ENCODE measurements at regions not wholly inside any gene's neighbourhood (a gene's known extent, or its start where the extent isn't known, plus 50 kb on each side); places are given as distances from the start of the nearest gene placed in this dataset.
"Not testable (repeated sequence)": the region's sequence is repeated elsewhere in the genome, so short reads cannot be mapped to it uniquely, and the experiment has no call there.

DNA sequence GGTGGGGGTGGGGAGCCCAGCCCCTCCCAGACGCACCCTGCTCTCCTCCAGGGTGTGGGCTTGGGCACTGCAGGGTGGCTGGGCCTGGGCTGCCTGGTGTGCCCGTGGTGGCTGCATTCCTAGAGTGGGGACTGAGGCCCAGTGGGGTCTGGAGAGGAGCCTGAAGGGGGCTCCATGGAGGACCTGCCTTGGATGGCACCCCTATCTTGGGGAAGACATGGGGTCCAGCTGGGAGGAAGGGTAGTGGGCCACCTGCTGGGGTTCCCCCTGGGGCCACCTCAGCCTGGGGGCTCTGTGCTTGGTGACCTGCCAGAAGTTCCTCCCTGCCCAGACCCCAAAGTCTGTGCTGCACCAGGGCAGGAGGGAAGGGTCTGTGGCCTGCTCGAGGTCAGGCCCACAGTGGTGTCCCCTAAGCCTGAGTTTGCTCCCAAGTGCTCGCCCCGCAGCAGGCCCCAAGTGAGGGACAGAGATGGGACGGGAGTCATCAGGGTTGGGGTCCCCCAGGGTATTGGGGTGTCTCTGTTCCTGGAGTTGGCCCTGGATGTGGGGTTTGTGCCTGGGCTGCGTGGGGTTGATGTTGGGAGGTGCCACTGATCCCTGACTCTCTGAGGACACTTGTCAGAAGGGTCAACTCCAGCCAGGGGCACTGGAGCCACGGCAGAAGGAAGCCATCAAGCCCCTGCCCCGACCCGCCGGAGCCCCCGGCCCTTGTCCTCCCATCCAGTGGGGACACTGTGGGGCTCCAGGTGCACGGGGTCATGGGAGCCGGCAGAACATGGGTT lies 382.9 kb downstream of the TMEM121 start:
- no peak for FAIRE-seq

GRCh38 chr14:105909828-105910120 lies 383.4 kb downstream of the TMEM121 start:
- FAIRE-seq, result not testable (repeated sequence)

- no peak for FAIRE-seq
These were observed 384.0 kb downstream of the TMEM121 start for GRCh38 chr14:105910426-105910825.

GRCh38 chr14:105911006-105911847 lies 384.8 kb downstream of the TMEM121 start:
- no peak for FAIRE-seq

DNA sequence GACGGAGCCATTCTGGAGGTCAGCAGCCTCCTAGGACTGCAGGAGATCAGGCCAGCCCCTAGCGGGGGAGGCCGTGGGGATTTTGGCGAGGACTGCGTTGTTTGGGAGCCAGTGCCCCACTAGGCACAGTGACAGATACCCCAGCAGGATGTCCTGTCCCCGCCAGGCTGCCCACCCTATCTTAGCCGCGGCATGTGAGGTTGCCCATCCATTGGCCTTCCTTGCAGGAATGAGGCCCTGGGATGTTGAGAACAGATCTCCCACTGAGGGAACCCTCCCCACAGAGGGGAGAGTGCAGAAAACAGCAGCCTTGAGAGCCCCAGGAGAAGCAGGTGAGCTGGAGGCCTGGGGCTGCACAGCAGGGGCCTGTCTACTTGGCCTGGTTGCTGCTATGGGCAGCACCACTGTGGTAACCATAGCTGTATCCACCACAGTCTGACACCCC lies 385.5 kb downstream of the TMEM121 start:
- FAIRE-seq, result not testable (repeated sequence)

DNA sequence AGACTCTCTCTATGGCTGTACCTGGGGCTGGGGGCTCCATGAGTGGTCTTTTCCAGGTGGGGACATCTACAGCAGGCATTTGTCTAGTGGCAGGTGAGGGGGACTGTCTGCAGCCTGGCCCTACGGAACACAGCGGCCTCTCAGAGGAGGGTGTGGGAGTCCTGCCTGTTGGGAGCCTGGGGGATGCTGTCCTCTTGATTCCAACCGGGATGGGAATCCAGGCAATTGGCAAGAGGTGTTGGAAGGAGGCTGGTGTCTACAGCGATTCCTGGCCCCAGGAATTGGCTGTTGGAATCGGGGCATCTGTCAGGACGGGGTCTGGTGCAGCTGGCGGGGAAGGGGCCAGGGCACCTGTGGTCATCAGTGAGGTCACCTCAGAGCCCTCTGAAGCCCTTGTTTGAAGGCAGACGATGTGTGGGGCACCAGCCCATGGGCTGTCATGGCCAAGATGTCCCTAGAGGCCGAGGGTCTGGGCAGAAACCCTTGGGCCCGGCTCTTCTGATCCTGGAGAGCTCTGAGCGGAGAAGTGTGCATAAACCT lies 386.3 kb downstream of the TMEM121 start:
- no peak for FAIRE-seq

DNA sequence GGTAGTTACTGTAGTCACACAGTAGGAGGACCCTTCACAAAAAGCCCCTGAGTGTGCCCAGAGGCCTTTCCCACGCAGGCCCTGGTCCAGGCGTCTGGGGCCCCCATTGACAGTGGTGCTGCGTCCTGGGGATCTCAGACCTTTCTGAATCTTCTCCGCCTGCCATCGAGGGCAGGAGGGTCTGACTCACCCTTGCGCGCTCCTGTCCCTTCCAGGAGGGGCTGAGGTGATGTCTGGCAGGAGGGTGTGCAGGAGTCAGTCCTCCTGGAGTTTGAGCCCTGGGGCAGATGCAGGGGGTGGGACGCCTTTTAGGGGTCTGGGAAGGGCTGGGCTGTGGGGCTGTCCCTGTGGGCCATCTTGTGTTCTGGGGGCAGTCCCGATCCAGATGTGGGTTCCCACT lies 386.8 kb downstream of the TMEM121 start:
- FAIRE-seq, result no peak

GRCh38 chr14:105913861-105914260 lies 387.5 kb downstream of the TMEM121 start:
- FAIRE-seq, result no peak

GRCh38 chr14:105914281-105914680 lies 387.9 kb downstream of the TMEM121 start:
- FAIRE-seq, result not testable (repeated sequence)

DNA sequence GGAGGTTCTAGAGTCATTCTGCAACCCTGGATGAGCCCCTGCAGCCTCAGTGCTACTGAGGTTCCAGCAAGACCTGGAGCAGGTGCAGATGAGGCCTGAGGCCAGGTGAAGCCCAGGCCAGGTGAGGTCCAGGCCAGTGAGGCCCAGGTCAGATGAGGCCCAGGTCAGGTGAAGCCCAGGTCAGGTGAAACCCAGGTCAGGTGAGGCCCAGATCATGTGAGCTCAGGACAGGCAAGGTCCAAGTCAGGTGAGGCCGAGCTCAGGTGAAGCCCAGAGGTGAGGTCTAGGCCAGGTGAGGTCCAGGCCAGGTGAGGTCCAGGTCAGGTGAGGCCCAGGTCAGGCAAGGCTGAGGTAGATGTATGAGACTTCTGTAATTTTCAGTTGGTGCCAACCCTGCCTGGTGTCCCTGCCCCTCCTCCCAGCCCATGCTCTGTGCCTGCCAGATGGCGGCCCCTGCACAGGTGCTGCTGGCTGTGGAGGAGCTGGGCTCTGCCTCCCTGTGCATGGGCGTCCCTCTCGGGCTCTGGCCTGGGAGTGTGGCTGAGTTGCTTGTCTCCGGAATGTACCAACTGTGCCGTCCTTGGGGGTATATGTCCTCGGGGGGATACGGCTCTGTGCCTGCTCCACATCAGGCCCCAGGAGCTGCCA lies 388.5 kb downstream of the TMEM121 start:
- no peak for FAIRE-seq

DNA sequence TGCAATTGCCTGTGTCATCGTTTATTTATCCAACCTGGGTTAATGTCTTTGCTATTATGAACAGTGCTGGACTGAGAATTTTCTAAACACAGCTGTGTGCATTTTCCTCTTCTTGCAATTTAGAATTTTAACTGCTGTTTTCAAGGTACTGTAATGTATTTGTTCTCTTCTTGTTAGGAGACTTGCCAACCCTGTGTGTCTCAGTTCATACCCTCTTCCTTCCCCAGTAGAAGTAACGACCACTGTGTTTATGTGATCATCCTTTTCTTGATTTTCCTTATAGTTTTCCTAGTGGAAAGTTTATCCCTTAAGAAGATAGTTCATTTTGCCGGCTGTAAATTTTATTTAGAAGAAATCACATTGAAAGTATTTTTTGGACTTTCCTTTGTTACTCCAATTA lies 389.2 kb downstream of the TMEM121 start:
- not testable (repeated sequence) for FAIRE-seq

DNA sequence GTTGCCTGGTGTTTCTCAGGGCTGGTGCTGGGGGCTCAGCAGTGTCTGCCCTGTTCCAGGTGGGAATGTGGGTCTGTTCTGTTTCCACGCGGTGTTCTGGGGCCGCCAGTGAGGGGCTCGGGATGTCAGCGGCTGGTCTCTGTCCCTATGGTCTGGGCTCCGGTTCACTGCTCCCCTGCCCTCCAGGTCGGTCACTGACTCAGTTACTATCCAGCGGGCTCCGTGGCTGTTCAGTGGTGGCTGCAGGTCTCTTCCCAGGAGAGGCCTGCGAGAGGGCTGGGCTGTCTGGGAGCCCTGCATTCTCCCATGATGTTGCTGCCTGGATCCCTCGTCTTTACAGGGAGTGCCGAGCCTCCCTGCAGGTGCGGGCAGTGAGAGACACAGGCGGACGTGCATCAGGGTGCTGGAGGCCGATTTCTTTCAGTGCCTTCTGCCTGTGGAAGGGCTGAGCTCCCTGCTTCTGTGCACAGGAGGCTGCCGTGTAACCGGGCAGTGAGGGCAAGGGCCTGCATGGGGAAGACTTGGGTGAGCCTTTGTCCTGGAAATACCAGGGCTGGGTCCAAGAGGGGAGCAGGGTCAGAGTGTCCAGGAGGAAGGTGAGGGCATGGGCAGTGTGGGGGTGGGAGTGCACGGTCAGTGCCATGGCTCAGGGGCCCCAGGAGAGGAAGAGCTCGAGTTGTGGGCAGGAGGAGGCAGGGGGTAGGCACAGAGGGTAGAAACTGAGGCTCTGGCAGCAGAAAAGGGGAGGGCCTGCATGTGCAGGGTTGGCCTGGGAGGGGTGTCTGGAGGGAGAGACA lies 391.0 kb downstream of the TMEM121 start:
- not testable (repeated sequence) for FAIRE-seq

GRCh38 chr14:105917933-105918436 lies 391.6 kb downstream of the TMEM121 start:
- FAIRE-seq, result no peak

GRCh38 chr14:105918496-105919262 lies 392.3 kb downstream of the TMEM121 start:
- no peak for FAIRE-seq

DNA sequence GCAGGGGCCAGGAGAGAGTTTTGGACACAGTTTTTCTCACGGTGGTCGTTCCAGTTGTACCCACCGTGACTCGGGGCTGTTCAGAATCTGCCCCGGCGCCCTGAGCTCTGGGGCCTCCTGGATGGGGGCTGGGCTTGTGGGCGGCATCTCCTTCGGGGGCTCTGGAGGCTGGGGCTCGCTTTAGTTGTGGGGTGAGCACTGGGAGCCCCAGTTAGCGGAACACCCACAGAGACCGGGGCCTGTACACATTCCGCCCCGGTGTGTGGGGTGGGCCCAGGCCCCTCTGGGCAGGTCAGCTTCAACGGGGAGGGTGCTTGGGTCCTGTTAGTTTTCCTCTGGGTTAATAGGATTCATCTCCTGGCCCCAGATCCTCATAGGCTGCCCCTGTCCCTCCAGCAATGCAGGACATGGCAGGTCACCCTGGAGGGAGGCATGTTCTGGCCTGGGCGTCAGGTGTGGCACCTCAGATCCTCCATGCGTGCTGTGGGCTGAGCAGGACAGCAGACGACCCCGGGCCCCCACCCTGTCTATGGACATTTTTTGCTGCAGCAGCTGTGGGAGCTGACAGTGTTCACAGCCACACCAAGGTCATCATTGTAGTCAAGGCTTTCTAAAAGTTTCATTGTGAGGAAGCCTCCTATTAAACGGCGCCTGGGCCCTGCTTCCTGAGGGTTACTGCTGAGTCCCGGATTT lies 393.2 kb downstream of the TMEM121 start:
- no peak for FAIRE-seq

DNA sequence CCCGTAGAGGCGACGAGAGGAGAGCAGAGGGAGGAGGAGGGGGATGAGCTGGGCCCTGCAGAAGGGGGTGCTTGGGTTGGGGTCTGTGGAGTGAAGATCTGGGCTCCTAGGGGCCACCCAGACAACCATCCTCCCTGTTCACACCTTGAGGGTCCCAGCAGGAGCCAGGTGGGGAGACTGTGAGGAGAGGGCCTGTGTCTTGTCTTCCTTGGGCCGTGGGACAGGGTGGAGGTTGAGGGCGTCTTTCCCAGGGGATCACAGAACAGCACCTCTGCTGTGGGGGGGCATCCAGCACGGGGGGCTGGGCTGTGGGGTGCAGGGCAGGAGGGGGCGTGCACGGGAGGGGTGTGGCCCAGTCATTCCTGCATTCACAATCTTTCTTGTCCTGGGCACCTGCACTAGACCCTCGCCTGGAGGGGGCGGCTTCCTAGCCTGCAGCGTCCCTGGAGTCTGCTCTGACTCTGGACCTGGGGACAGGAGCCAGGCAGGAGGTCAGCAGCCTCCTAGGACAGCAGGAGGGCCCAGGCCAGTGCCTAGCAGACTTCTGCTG lies 393.8 kb downstream of the TMEM121 start:
- FAIRE-seq, result not testable (repeated sequence)

DNA sequence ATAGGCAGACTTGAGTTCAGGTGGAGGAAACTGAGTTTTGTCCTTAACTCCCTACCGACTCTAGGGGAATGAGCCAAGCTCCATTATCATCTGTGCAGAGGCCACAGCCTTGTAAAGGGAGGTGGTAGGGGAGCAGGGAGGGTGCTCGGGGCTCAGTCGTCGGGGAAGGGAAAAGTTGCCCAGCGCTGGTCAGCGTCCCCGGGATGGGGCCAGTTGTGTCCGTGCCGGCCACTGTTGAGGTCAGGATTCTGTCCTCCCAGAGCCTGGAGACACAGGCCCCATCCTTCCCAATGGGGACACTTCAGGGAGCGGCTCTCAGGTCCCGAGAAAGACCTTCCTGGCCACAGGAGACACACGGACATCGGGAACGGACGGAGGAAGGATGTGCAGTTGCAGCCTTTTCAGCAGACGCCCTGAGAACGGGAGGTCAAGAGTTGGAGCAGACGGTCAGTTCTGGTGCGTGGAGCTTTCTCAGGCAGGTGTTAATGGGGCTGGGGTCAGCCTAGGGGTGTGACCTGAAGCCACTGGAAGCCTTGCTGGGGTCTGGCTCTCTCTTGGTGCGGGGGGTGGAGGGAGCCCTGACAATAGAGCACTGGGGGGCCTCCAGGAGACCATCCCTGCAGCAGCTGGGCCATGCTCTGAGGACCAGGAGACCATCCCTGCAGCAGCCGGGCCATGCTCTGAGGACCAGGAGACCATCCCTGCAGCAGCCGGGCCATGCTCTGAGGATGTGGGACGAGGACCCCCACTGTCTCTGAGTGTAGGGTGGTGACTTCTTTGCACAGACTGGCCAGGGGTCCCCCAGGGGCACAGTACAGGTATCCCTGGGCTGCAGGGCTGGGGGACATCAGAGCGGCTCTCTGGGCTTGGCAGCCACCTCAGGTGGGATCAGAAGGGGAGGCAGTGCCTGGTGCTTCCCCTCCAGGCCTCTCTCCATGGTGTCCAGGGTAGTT lies 394.7 kb downstream of the TMEM121 start:
- FAIRE-seq, result not testable (repeated sequence)

GRCh38 chr14:105921781-105922180 lies 395.4 kb downstream of the TMEM121 start:
- not testable (repeated sequence) for FAIRE-seq

DNA sequence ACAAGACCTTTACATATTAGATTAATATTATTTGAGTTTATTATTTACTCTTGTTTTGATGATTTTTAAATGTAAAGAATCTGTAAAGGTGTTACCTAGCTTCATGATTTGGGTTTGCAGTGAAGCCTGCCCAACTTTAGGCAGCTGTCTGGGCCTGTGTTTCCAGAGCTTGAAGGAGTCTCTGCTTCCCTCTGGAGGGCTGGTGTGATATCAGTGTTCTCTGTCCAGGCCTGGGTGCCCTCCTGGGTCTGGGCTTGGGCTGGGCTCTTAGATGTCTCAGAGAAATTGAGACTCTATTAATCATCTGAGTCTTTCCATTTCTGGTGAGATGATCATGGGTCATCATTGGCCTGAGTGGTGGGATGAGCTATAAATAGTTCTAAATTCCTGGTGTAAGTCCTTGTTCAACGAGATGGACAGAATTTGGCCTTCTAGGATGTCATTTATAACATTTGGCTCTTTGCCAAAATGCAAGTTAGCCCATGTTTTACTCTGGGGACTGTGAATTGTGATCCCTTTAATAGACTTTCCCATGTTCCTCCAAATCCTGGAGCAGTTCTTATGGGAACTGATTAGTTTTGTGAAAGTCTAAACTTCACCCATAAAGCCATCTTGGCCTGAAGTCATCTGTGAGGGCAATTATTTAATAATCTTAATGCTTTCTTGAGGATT lies 397.3 kb downstream of the TMEM121 start:
- FAIRE-seq, result not testable (repeated sequence)

Measured in A204.1 (cell line).